ENCODE measurements at regions not wholly inside any gene's neighbourhood (a gene's known extent, or its start where the extent isn't known, plus 50 kb on each side); places are given as distances from the start of the nearest gene placed in this dataset.

DNA sequence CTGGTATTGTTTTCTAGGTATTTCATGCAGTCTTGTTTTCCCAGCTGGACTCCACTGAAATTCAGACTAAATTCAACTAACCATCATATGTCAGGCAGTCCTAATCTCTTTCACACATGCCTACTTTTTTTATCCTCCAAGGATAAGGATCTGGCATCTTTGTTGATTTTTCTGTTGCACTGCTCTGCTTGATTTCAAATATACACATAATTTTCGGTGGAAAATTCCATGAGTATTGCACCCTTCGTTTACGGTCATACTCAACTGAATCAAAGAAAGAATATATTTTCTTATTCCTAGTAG is 64.8 kb upstream of the UNC93A start:
- no peaks in the 10 kb centered on the region for H3K9me3 ChIP-seq
- 61 to 63% methylated on average over 3 of the region's 3 CpGs for WGBS, 2 donors
- no peaks in the 10 kb centered on the region for H3K36me3 ChIP-seq
- TF ChIP-seq POLR2A (IDR thresholded peaks at IDR 0.05) (no peak), CTCF (IDR thresholded peaks at IDR 0.05) (no peak)
- H3K27me3 ChIP-seq: no peaks in the 10 kb centered on the region
- H3K4me1 ChIP-seq: no peaks in the 10 kb centered on the region
- no peak for DNase-seq
- intact Hi-C loops (cut with DNase I): no loop called here
- H3K27ac ChIP-seq: no peak overlapping the region
- H3K4me3 ChIP-seq (replicated peaks in 1 of 3): no peak overlapping the region

GRCh38 chr6:167226791-167227190 is 64.3 kb upstream of the UNC93A start:
- Histone ChIP-seq H3K36me3 (no peaks in the 10 kb centered on the region), H3K4me1 (no peaks in the 10 kb centered on the region), H3K27ac (no peak overlapping the region), H3K9me3 (no peaks in the 10 kb centered on the region), H3K27me3 (no peaks in the 10 kb centered on the region), H3K4me3 (replicated peaks in 1 of 3) (no peak overlapping the region)
- 79 to 88% methylated on average over 9 of the region's 9 CpGs for WGBS, 2 donors
- TF ChIP-seq CTCF (IDR thresholded peaks at IDR 0.05) (no peak), POLR2A (IDR thresholded peaks at IDR 0.05) (no peak)
- no peak for DNase-seq
- intact Hi-C loops (cut with DNase I): no loop called here

GRCh38 chr6:167227984-167228383 is 63.1 kb upstream of the UNC93A start:
- no peak for DNase-seq
- intact Hi-C loops (cut with DNase I): no loop called here
- 75 to 81% methylated on average over 7 of the region's 7 CpGs for WGBS, 2 donors
- TF ChIP-seq POLR2A (IDR thresholded peaks at IDR 0.05): no peak
- no peak for TF ChIP-seq CTCF (IDR thresholded peaks at IDR 0.05)
- H3K27ac ChIP-seq: no peak overlapping the region
- H3K27me3 ChIP-seq: no peaks in the 10 kb centered on the region
- H3K9me3 ChIP-seq: no peaks in the 10 kb centered on the region
- no peak overlapping the region for H3K4me3 ChIP-seq (replicated peaks in 1 of 3)
- H3K36me3 ChIP-seq: no peaks in the 10 kb centered on the region
- H3K4me1 ChIP-seq: no peaks in the 10 kb centered on the region

DNA sequence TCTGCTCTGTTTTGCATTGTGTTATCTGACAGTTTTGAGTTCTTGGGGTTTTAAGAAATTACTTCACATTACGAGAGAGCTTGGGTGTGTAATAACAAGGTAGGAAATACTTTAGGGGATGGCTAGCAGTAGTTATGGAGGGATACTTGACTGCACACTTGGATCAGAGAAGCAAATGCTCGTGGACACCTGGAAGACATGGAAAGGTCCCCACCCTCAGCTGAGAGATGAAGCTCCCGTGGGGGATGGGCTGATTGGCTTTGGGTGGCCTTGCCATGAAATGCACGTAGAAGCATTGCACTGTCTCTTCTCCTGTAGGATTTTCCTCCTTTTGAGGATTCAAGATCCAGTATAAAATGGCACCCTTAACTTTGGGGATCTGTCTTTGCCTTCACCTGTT is 61.5 kb upstream of the UNC93A start:
- TF ChIP-seq CTCF (IDR thresholded peaks at IDR 0.05) (no peak), POLR2A (IDR thresholded peaks at IDR 0.05) (no peak)
- DNase-seq: no peak
- no peaks in the 10 kb centered on the region for H3K9me3 ChIP-seq
- no peaks in the 10 kb centered on the region for H3K36me3 ChIP-seq
- H3K4me1 ChIP-seq: no peaks in the 10 kb centered on the region
- intact Hi-C loops (cut with DNase I): no loop called here
- H3K27ac ChIP-seq: no peak overlapping the region
- no peaks in the 10 kb centered on the region for H3K27me3 ChIP-seq
- no peak overlapping the region for H3K4me3 ChIP-seq (replicated peaks in 1 of 3)
- WGBS, 2 donors: 63 to 68% methylated on average over 4 of the region's 4 CpGs

DNA sequence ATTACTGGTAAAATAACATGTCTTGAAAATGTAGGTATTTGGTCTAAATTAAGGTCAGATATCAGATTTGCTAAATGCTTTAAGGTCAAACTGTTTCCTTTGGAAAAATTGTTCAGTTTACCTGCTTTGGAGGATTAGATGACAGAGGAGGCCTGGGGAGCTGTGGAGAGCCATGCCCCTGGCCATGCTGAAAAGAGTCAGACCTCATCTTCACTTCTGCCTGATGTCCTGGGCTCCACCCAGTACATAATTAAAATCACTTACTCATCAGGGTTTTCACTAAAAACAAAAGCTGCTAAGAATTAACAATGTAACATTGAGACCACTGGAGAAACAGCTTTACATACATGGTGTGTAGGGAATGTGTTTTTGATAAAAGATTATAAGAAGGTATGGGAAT is 60.8 kb upstream of the UNC93A start:
- Histone ChIP-seq H3K9me3 (no peaks in the 10 kb centered on the region), H3K27ac (no peak overlapping the region), H3K36me3 (no peaks in the 10 kb centered on the region), H3K27me3 (no peaks in the 10 kb centered on the region), H3K4me1 (no peaks in the 10 kb centered on the region), H3K4me3 (replicated peaks in 1 of 3) (no peak overlapping the region)
- TF ChIP-seq CTCF (IDR thresholded peaks at IDR 0.05): no peak
- no peak for TF ChIP-seq POLR2A (IDR thresholded peaks at IDR 0.05)
- intact Hi-C loops (cut with DNase I): no loop called here
- DNase-seq: no peak

Measured in thyroid gland (tissue), 4 donors.